ENCODE measurements at regions not wholly inside any gene's neighbourhood (a gene's known extent, or its start where the extent isn't known, plus 50 kb on each side); places are given as distances from the start of the nearest gene placed in this dataset.

GRCh38 chr2:120550282-120550681, 185.4 kb upstream of the GLI2 start:
- no peak for TF ChIP-seq CTCF (IDR thresholded peaks at IDR 0.05)
- TF ChIP-seq EZH2 (IDR thresholded peaks at IDR 0.05; ENCODE audit: borderline replicate concordance, insufficient read depth, low read depth, low read length, poor library complexity, severe bottlenecking): no peak

Measured in B cell (primary cell).